ENCODE measurements at regions not wholly inside any gene's neighbourhood (a gene's known extent, or its start where the extent isn't known, plus 50 kb on each side); places are given as distances from the start of the nearest gene placed in this dataset.

DNA sequence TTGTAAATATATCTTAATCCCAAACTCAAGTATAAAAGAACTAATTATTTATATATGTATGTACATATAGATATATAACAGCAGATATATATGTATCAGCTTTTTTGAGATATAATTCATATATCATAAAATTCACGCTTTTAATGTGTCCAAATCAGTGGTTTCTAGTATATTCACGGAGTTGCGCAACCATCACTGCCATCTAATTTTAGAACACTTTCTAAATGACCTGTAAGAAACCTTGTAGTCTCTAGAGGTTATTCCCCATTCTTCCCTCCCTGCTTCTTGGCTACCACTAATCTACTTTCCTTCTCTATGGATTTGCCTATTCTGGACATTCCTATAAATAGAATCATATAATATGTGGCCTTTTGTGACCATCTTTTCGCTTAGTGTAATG is 163.5 kb upstream of the TCF4 start:
- H3K4me3 Mint-ChIP-seq, result no peak overlapping the region
- H3K4me1 Mint-ChIP-seq, result peaks cover 4% of the 10 kb centered on the region
- H3K9me3 Mint-ChIP-seq, result no peaks in the 10 kb centered on the region
- H3K36me3 Mint-ChIP-seq (ENCODE audit: low read depth), result no peaks in the 10 kb centered on the region
- H3K27me3 Mint-ChIP-seq (ENCODE audit: low read depth), result no peaks in the 10 kb centered on the region
- H3K27ac Mint-ChIP-seq, result no peak overlapping the region
- TF ChIP-seq, protein P1, sequence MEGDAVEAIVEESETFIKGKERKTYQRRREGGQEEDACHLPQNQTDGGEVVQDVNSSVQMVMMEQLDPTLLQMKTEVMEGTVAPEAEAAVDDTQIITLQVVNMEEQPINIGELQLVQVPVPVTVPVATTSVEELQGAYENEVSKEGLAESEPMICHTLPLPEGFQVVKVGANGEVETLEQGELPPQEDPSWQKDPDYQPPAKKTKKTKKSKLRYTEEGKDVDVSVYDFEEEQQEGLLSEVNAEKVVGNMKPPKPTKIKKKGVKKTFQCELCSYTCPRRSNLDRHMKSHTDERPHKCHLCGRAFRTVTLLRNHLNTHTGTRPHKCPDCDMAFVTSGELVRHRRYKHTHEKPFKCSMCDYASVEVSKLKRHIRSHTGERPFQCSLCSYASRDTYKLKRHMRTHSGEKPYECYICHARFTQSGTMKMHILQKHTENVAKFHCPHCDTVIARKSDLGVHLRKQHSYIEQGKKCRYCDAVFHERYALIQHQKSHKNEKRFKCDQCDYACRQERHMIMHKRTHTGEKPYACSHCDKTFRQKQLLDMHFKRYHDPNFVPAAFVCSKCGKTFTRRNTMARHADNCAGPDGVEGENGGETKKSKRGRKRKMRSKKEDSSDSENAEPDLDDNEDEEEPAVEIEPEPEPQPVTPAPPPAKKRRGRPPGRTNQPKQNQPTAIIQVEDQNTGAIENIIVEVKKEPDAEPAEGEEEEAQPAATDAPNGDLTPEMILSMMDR (IDR thresholded peaks at IDR 0.05; ENCODE audit: unreplicated experiment in 3 of 3), result no peak

DNA sequence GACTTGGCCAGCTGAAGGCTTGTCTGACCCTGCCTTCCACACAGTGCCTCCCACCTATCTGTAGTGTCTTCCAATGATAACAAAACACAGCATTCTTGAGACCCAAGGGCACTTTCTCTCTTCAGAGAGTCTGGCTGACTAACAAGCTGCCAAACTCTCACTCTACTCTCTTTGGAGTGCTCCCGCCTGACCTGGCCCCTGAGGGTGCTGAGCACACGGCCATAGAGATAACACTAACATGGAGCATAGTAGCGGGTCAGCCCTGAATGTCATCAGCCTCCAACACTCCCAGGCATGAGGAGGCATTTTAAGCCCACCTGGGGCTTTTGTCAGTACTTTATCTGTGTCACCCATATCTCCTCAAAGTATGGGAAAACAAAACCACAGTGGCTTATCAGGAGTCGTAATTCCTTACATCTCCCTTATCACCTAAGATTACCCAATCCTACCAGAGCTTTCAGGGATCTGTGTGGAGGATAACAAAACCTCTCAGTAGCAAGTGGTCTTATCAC is 160.3 kb upstream of the TCF4 start:
- no peak overlapping the region for H3K4me3 Mint-ChIP-seq
- H3K9me3 Mint-ChIP-seq, result no peaks in the 10 kb centered on the region
- no peak overlapping the region for H3K27ac Mint-ChIP-seq
- TF ChIP-seq, protein P1 (IDR thresholded peaks at IDR 0.05; ENCODE audit: unreplicated experiment in 3 of 3), result no peak
- H3K4me1 Mint-ChIP-seq, result no peaks in the 10 kb centered on the region
- H3K27me3 Mint-ChIP-seq (ENCODE audit: low read depth), result no peaks in the 10 kb centered on the region
- H3K36me3 Mint-ChIP-seq (ENCODE audit: low read depth), result no peaks in the 10 kb centered on the region

DNA sequence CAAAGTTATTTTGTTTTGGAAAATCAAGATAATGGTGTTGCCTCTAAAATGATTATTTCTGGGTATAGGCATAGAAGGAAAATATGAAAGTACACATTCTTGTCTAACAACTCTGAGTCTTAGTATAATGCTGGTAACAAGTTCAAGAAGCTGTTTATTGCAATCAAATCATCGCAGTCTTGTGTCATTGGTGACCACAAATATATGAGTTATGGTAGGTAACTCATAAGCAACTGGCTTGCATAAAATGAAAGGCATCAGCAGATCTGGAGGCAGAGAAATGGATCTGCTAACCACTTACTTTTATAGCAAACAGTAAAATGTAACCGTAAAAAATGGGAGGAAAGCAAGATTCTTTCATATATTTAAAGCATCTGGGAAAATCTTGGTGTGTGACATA is 156.2 kb upstream of the TCF4 start:
- TF ChIP-seq, protein P1 (IDR thresholded peaks at IDR 0.05; ENCODE audit: unreplicated experiment in 3 of 3), result no peak
- Mint-ChIP-seq H3K27me3 (ENCODE audit: low read depth) (no peaks in the 10 kb centered on the region), H3K36me3 (ENCODE audit: low read depth) (no peaks in the 10 kb centered on the region), H3K4me1 (no peaks in the 10 kb centered on the region), H3K4me3 (no peak overlapping the region), H3K9me3 (no peaks in the 10 kb centered on the region), H3K27ac (no peak overlapping the region)

DNA sequence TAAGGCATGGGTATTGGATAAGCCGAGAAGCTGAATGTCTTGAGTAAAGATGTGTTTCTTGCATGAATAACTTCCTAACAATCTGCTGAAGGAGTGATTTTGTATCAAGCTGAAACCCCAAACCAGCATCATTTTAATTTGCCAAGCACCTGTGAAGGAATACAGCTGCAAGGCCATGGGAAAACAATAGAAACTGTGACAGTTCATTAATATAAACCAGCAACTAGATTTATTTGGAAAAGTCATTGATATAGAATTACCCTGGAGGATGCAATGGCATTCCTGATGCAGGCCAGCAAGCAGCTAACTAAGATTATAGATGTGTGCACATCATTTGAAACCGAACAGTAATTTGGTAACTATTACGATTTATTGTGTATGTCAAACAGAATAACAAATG is 155.7 kb upstream of the TCF4 start:
- TF ChIP-seq, protein P1 (IDR thresholded peaks at IDR 0.05; ENCODE audit: unreplicated experiment in 3 of 3), result no peak
- no peak overlapping the region for H3K4me3 Mint-ChIP-seq
- H3K9me3 Mint-ChIP-seq, result no peaks in the 10 kb centered on the region
- H3K27me3 Mint-ChIP-seq (ENCODE audit: low read depth), result no peaks in the 10 kb centered on the region
- H3K4me1 Mint-ChIP-seq, result no peaks in the 10 kb centered on the region
- H3K27ac Mint-ChIP-seq, result no peak overlapping the region
- no peaks in the 10 kb centered on the region for H3K36me3 Mint-ChIP-seq (ENCODE audit: low read depth)

DNA sequence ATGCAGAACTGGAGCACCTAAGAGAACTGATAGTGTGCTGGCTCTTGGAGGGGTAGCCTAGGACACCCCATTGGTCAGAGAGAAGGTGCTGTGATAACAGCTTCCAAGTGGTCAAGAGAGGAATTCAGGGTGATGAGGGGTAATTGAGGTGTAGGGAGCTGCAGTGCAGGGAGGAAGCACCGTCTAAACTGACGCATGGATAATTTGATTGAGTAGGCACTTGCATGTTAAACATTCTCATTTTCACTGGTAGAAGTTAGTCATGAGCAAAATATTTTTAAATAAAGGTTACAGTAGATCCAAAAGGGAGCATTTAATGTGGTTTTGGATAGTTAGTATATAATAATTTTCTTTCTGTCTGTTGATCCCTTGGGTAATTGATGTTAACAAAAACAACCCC is 155.1 kb upstream of the TCF4 start:
- no peak overlapping the region for H3K4me3 Mint-ChIP-seq
- H3K9me3 Mint-ChIP-seq, result no peaks in the 10 kb centered on the region
- H3K27me3 Mint-ChIP-seq (ENCODE audit: low read depth), result no peaks in the 10 kb centered on the region
- TF ChIP-seq, protein P1 (IDR thresholded peaks at IDR 0.05; ENCODE audit: unreplicated experiment in 3 of 3), result no peak
- no peak overlapping the region for H3K27ac Mint-ChIP-seq
- no peaks in the 10 kb centered on the region for H3K36me3 Mint-ChIP-seq (ENCODE audit: low read depth)
- H3K4me1 Mint-ChIP-seq, result no peaks in the 10 kb centered on the region

DNA sequence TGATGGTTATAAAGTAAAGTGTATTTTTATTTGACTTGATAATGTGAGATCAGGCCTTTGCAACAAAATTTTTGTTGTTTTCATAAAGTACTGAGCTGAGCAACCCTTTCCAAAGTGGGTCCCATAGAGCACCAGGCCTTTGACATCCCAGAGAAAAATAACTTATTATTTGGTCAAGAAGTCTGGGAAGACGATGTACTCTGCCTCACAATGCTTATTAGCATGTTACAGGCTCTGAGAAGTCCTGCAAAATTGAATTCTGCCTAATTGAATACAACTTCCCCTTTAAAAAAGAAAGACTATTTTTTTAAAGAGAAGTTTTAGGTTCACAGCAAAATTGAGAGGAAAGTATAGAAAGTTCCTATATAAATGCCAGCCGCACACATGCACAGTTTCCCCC is 151.5 kb upstream of the TCF4 start:
- TF ChIP-seq, protein P1 (IDR thresholded peaks at IDR 0.05; ENCODE audit: unreplicated experiment in 3 of 3), result no peak
- H3K36me3 Mint-ChIP-seq (ENCODE audit: low read depth), result no peaks in the 10 kb centered on the region
- no peaks in the 10 kb centered on the region for H3K4me1 Mint-ChIP-seq
- peaks cover 3% of the 10 kb centered on the region for H3K27me3 Mint-ChIP-seq (ENCODE audit: low read depth)
- H3K27ac Mint-ChIP-seq, result no peak overlapping the region
- H3K4me3 Mint-ChIP-seq, result no peak overlapping the region
- no peaks in the 10 kb centered on the region for H3K9me3 Mint-ChIP-seq

All from nephron (organoid).